Fibroblast of mammary gland (primary cell): ENCODE measurements at regions not wholly inside any gene's neighbourhood (a gene's known extent, or its start where the extent isn't known, plus 50 kb on each side); places are given as distances from the start of the nearest gene placed in this dataset.

ENCODE experiments used
- DNase-seq: peaks from one replicate; pipeline ENCODE4 v3.0.0-alpha.2; 2010; ENCODE audit warnings: low read depth
- H3K4me3 ChIP-seq: 2 replicates; pipeline ENCODE4 v1.5.1; 2011; ENCODE audit warnings: low read depth, mild to moderate bottlenecking, low read length, moderate library complexity; ENCODE audit not compliant: control insufficient read depth
- CTCF ChIP-seq: conservative IDR thresholded peaks from 2 replicates; pipeline ENCODE4 v1.5.1; 2011; ENCODE audit warnings: low read depth, low read length, inconsistent platforms; ENCODE audit not compliant: control insufficient read depth, insufficient read depth

- no peak for DNase-seq
- TF ChIP-seq CTCF, result no peak
Observed at GRCh38 chr18:61664419-61665084, 228.3 kb downstream of the RNF152 start.

GRCh38 chr18:61662726-61663125, 230.1 kb downstream of the RNF152 start:
- TF ChIP-seq CTCF, result no peak
- no peak for DNase-seq
- no peak overlapping the region for H3K4me3 ChIP-seq

More at GRCh38 chr18:61664419-61665084, 228.3 kb downstream of the RNF152 start:
- no peak overlapping the region for H3K4me3 ChIP-seq

GRCh38 chr18:61658431-61658830, 234.4 kb downstream of the RNF152 start:
- TF ChIP-seq CTCF, result no peak
- DNase-seq, result no peak

GRCh38 chr18:61657066-61657732, 235.6 kb downstream of the RNF152 start:
- no peak overlapping the region for H3K4me3 ChIP-seq
- DNase-seq, result no peak
- no peak for TF ChIP-seq CTCF

More at GRCh38 chr18:61658431-61658830, 234.4 kb downstream of the RNF152 start:
- no peak overlapping the region for H3K4me3 ChIP-seq

- no peak for TF ChIP-seq CTCF
- H3K4me3 ChIP-seq, result no peak overlapping the region
- no peak for DNase-seq
Observed at GRCh38 chr18:61655630-61656029, 237.2 kb downstream of the RNF152 start.

- DNase-seq, result no peak
- TF ChIP-seq CTCF, result no peak
- H3K4me3 ChIP-seq, result no peak overlapping the region
Observed at GRCh38 chr18:61653823-61654551, 238.8 kb downstream of the RNF152 start.
